HG03439 (cell line): ENCODE measurements at regions not wholly inside any gene's neighbourhood (a gene's known extent, or its start where the extent isn't known, plus 50 kb on each side); places are given as distances from the start of the nearest gene placed in this dataset.
A peak's percentile ranks its signal among the peaks of the same experiment; 100 is the strongest.
"Not testable (repeated sequence)": the region's sequence is repeated elsewhere in the genome, so short reads cannot be mapped to it uniquely, and the experiment has no call there.

Source experiments
- ATAC-seq: cut with Tn5 transposase; IDR thresholded peaks from one replicate; pipeline ENCODE4 v1.9.1; 2021; ENCODE audit warnings: mild to moderate bottlenecking, moderate library complexity; ENCODE audit not compliant: unreplicated experiment

GRCh38 chr3:187795207-187795960, 50.1 kb upstream of the BCL6 start:
- ATAC-seq = no peak

DNA sequence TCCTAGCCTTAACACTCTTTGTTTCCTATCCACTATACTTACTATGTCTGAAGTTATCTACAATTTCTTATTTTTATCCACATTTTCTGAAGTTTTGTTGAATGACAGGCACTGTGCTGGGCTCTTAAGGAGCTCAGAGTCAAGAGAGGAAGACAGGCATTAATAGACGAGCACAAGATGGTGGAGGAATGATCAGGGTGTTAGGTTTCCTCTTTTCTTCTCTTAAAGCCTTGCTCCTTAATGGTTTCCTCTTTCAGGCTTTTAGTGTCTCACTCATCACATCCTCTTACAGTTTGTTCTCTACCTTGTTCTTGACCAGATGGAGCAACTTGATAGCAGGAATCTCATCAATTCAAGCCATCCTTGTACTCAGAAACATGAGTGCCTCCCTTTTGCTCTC, 52.9 kb upstream of the BCL6 start:
- ATAC-seq = no peak

DNA sequence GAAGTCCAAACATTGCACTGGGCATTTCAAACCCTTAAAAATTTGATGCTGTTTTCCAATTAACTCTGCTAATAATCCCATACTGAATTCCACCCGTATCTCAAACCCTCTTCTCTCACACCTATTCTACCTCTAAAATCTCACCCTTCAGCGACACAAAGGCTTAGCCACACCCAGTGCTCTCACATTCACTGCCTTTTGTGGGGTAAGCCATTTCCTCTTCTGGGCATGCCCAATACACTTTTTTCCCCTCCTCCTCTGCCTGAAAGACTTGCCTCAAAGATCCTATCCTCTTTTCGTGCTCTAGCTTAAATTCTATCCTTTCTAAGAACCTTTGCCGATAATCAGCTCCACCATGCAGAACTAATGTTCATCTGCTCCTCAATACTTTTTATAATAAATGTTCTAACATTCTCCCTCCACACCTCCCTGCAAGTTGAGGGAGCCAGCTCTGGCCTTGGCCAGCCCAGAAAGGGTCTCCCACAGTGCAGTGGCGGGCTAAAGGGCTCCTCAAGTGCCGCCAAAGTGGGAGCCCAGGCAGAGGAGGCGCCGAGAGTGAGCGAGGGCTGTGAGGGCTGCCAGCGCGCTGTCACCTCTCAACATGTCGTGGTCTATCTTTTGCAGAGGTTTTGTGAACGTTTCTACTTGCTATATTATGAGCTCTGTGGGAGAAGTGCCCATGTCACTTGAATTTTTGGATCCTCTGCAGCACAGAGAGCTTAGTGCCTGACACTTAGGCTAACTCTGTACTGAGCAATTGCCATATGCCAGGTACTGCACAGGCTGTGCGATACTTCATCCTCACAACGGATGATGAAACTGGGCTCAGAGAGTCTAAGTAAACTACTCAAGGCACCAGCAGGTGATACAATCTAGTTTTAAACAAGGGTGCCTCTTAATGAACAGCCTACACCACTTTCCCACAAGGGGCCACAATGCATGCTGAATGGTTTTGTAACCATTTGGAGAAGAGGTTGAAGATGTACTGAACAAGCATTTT, 53.6 kb upstream of the BCL6 start:
- ATAC-seq = no peak

DNA sequence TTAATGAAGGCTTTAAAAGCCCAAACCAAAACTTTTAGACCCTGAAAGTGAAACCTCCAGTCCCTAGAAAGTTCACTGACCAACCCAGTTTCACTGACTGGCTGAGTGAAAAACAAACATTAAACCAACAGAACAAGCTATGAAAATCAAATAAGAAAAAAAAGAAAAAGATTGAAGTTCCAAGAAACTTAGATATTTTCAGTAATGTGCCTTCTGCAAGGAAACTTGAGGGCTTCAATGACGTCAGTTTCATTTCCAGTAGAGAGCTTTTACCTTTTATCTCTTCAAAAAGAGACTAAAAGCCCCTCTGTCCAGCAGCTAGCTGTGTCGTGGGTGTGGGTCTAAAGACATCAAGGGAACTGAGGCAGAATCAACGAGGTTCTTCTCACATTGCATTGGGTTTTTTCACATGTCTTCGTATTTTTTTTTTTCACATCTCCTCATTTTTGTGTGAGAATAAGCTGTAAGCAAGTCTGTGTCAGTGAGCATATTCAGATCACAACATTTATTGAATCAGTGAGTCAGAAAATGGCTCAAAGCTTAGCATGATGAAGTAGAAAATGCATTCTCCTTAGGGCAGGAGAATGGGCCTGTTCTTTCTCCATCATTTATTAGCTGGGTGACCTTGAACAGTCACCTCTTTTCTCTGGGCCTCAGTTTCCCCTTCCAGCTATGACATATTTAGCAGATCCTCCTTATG, 54.8 kb upstream of the BCL6 start:
- no peak for ATAC-seq

GRCh38 chr3:187801152-187801551, 55.9 kb upstream of the BCL6 start:
- ATAC-seq = no peak

GRCh38 chr3:187802203-187802927, 57.1 kb upstream of the BCL6 start:
- no peak for ATAC-seq

DNA sequence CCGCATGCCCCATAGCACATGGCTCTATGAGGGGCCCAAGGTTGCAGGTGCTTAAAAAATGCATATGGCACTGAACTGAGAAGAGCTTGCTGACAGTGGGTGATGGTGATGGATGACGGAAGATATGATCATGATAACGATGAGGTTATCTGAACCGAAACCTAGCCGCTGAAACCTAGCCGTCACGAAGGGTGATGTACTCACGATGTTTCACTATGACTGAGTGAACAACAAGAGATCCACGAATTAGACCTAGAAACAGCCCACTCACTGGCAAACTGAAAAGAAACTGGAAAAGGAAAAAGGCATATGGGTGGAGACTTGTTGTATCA, 57.6 kb upstream of the BCL6 start:
- ATAC-seq = peak; percentile 95

GRCh38 chr3:187804120-187804744, 59.0 kb upstream of the BCL6 start:
- no peak for ATAC-seq

- ATAC-seq = no peak
Measured at GRCh38 chr3:187804745-187805121, 59.5 kb upstream of the BCL6 start.

DNA sequence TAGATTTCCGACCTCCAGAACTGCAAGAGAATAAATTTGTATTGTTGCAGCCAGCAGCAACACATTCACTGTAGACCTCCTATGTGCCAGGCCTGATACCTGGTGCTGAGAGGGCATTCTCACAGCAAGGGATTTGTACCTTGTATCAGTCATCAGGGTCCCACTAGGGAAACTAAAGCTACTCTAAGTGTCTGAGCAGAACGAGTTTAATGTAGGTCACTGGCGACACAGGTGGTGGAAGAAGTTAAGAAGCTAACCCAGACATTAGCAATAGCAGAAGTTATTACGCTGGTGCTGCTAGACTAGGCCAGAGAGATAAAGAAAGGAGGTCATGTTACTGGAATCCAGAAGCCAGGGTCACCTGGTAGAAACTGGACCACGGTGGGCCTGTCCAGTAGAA, 60.5 kb upstream of the BCL6 start:
- no peak for ATAC-seq

DNA sequence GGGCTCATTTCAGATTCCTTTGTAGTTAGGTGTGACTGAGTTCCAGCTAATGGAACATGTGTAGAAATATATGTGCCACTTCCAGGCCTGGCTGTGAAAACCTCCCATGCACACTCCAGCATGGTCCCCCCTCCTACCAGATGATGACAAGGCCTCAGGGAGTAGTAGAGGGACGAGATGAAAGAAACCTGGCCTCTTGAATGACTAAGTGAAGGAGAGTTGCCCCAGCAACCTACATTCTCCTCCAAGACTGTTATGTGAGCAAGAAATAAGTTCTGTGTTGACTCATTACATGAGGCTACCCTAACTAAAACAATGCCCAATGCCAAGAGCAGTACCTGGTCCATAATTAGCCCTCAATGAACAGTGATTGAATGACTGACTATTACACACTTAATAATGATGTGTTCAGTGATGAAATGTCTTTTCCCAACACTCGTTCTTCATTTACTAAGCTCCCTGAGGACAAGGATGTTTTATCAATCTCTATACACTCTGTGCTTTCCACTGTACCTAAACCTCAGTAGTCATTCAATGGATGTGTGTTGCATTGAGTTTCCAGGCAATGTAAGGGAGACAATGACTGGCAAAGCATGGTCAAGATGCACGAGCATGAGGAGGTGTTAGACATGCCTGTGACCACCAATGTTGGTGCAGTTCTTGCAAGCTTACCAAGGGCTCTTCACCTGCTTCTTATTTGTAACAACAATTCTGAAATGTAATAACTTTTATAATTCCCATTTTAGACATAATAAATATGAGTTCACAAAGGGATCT, 62.0 kb upstream of the BCL6 start:
- no peak for ATAC-seq

DNA sequence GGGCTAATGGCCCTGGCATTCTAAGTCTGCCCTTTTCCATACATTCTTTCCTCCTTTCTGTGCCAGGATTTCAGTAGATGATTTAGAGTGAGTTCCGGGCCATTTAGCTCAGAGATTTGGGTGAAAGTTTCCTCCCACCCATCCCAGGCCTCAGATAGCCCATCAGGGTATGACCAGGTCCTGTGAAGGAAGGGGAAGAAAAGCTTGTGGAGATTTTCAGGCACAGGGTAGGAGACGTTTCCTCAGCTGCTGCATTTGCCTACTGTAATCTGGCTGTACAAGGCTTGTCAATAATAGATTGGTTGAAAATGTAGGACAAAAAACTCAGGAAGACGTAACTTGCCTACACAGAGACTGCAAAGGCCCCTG, 63.2 kb upstream of the BCL6 start:
- ATAC-seq = no peak

DNA sequence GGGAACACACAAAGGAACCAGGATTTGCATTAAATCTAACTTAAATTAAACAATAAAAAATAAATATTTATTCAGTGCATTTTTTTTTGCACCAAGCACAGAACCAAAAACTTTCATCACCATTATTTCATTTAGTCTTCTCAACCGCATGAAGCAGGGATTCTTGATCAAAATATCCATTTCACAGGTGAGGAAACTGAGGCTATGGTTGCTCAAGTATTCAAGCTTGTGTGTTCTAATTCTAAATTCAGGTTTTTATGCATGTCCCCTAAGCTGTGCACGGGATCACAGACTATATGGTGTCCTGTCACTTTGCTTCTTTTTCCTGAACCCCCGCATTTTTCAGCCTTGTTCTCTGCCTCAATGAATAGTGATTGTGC, 64.3 kb upstream of the BCL6 start:
- no peak for ATAC-seq

- no peak for ATAC-seq
Measured at GRCh38 chr3:187810021-187810446, 64.8 kb upstream of the BCL6 start.

DNA sequence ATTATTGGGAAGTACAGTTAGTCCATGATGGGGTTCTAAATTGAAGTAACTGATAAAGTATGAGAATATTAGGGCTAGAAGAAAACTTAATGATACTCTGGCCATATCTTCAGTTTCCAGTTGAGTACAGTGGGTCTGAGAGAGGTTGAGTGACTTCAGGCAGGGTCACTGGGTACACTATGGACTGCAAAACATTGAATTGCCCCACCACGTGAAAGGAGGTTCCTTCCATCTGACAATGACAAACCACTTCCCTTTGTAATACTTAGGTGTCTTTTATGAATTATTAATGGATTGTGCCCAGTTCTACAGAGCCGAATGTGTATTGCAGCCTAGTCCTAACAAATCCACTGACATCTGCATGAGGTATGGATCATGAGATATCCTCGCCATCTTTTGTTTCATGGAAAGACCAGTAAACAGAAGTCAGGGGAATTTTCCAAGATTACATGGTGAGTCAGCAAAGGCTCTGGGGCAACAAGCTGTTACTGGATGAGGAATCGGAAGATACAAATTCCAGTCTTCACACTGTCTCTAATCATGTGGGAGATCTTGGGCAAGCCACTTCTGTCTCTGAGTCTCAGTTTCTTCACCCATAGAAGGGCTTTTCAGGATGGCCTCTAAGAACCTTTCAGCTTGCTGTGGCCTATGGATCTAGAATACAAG, 66.5 kb upstream of the BCL6 start:
- ATAC-seq = no peak

- ATAC-seq = no peak
Measured at GRCh38 chr3:187812496-187812895, 67.2 kb upstream of the BCL6 start.

GRCh38 chr3:187813198-187813597, 67.9 kb upstream of the BCL6 start:
- ATAC-seq = no peak

DNA sequence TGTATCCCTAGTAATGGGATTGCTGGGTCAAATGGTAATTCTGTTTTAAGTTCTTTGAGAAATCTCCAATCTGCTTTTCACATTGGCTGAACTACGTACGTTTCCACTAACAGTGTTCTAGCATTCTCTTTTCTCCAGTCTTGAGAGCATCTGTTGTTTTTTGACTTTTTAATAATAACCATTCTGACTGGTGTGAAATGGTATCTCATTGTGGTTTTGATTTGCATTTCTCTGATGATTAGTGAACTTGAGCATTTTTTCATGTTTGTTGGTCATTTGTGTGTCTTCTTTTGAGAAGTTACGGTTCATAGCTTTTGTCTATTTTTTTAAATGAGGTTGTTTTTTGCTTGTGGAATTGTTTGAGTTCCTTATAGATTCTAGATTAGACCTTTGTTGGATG, 72.5 kb upstream of the BCL6 start:
- not testable (repeated sequence) for ATAC-seq

- ATAC-seq = no peak
Measured at GRCh38 chr3:187821616-187822317, 76.5 kb upstream of the BCL6 start.
